Skeletal muscle satellite cell (primary cell): ENCODE measurements at regions not wholly inside any gene's neighbourhood (a gene's known extent, or its start where the extent isn't known, plus 50 kb on each side); places are given as distances from the start of the nearest gene placed in this dataset.

Experiments
- H3K27me3 ChIP-seq: 2 replicates; pipeline ENCODE4 v1.7.0; 2013; ENCODE audit warnings: low read length; ENCODE audit not compliant: control insufficient read depth, insufficient read depth
- H3K36me3 ChIP-seq: 2 replicates; pipeline ENCODE4 v1.7.0; 2013; ENCODE audit warnings: mild to moderate bottlenecking, control low read depth, low read length; ENCODE audit not compliant: insufficient read depth
- H3K4me1 ChIP-seq: 2 replicates; pipeline ENCODE4 v1.7.0; 2013; ENCODE audit warnings: low read length; ENCODE audit not compliant: control insufficient read depth, insufficient read depth
- H3K4me2 ChIP-seq: 2 replicates; pipeline ENCODE4 v1.7.0; 2013; ENCODE audit warnings: mild to moderate bottlenecking, low read length
- H3K4me3 ChIP-seq: 2 replicates; pipeline ENCODE4 v1.7.0; 2013; ENCODE audit warnings: low read length
- H3K9ac ChIP-seq: 2 replicates; pipeline ENCODE4 v1.7.0; 2013; ENCODE audit warnings: mild to moderate bottlenecking, low read depth, low read length, moderate library complexity
- H3K9me3 ChIP-seq: replicated peaks from 2 replicates; pipeline ENCODE4 v1.7.0; 2013; ENCODE audit warnings: mild to moderate bottlenecking, control low read depth, low read length

DNA sequence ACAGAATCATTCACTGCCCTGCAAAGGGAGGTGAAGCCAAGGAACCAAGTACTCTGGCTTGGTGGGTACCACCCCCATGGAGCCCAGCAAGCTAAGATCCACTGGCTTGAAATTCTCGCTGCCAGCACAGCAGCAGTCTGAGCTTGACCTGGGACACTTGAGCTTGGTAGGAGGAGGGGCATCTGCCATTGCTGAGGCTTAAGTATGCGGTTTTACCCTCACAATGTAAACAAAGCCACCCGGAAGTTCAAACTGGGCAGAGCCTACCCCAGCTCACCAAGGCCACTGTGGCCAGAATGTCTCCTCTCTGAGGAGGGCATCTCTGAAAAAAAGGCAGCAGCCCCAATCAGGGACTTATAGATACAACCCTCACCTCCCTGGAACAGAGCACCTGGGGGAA is 1050.0 kb upstream of the GHITM start:
- Histone ChIP-seq H3K4me1 (no peaks in the 10 kb centered on the region), H3K4me2 (no peak overlapping the region), H3K27me3 (no peaks in the 10 kb centered on the region), H3K4me3 (no peak overlapping the region), H3K9ac (no peak overlapping the region), H3K36me3 (no peaks in the 10 kb centered on the region), H3K9me3 (peaks cover 3% of the 10 kb centered on the region)

DNA sequence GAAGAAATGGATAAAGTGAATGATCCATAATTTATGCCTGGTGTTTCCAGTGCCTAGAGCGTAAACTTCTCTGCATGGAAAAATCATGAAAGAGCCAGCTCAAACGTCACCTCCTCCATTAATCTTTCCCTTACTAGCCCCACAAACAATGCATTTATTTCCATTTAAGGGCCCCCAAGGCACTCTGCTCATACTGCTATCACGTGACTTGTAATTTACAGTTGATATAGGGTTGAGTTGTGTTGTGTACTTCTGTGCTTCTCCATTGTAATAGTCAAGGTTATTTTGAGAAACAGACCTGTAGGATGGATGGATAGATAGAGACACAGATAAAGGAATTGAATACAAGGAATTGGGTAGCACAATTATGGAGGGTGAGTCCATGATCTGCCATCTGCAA is 1034.7 kb upstream of the GHITM start:
- H3K4me1 ChIP-seq: no peaks in the 10 kb centered on the region
- H3K9me3 ChIP-seq: no peaks in the 10 kb centered on the region
- no peak overlapping the region for H3K4me3 ChIP-seq
- H3K4me2 ChIP-seq: no peak overlapping the region
- H3K27me3 ChIP-seq: no peaks in the 10 kb centered on the region
- no peaks in the 10 kb centered on the region for H3K36me3 ChIP-seq
- no peak overlapping the region for H3K9ac ChIP-seq

DNA sequence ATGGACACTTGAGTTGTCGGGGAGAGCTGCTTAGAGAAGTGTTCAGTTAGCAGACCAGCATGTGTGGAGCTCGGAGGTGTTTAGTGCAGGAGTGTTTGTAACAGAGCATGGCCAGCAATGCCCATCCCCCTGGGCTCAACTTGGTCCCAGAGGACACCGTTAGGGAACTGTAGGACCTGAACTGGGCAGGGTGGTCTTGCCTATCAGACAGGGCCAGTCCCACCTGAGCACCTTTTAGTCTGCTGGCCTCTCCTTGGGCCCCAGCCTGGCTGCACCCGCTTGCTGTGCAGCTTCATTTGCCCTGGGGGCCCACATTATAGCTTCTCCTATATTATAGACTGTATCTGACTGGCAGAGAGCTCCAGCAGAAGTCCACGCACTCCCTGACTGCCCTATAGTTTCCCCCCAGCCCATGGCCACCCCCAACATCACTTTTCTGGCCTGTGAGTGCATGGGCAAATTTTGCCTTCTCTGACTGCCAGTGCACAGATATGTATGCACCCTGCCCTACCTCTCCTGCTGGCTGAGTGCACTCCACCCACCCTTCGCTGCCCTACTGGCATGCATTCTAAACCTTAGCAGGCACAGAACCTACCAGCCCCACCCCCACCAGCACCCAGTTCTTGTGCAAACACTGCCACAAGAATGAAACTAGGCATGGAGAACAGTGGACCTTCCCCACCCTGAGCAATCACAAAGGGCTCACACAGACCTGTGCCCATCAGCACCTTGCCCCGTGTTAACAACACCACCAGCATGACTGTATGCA is 1030.6 kb upstream of the GHITM start:
- Histone ChIP-seq H3K27me3 (no peaks in the 10 kb centered on the region), H3K4me3 (no peak overlapping the region), H3K9ac (no peak overlapping the region), H3K36me3 (no peaks in the 10 kb centered on the region), H3K4me2 (no peak overlapping the region), H3K4me1 (no peaks in the 10 kb centered on the region), H3K9me3 (no peaks in the 10 kb centered on the region)

DNA sequence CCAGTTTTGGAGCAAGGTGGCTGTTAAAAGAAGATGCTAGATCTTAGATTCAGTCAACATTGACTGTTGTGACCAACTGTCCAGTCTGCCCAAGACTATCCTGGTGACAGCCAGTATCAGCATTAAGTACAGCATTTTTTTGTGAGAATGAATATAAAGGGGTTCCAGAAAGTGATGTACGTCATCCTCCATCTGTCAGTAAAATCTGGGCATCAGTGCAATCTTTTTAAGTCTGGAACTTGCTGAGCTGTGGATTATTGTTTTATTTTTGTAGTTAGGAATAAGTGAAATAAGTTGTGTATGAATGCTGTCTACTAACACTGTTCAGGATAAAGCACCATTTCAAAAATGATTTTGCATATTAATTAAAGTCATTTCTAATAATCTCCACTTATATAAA is 1020.0 kb upstream of the GHITM start:
- no peak overlapping the region for H3K4me3 ChIP-seq
- no peaks in the 10 kb centered on the region for H3K36me3 ChIP-seq
- H3K9me3 ChIP-seq: no peaks in the 10 kb centered on the region
- no peaks in the 10 kb centered on the region for H3K27me3 ChIP-seq
- H3K4me1 ChIP-seq: no peaks in the 10 kb centered on the region
- no peak overlapping the region for H3K9ac ChIP-seq
- no peak overlapping the region for H3K4me2 ChIP-seq

DNA sequence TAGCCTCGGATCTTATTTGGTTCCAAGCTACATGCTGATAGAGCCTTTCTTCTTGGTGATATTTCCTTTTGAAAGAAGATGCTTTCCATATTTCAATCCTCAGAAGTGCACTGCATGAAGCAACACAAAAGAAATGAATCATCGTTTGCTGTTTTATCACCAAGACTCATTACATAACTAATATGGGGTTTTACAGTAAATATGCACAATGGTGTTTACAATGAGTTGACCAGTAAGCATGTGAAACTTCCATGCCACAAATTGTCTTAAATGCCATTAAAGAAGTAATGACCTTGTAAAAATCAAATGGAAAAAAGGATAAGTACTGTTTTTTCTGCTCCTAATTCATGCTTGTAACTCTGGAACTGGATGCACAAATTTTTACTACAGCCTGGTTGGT is 1017.0 kb upstream of the GHITM start:
- H3K4me2 ChIP-seq: no peak overlapping the region
- no peaks in the 10 kb centered on the region for H3K36me3 ChIP-seq
- no peaks in the 10 kb centered on the region for H3K27me3 ChIP-seq

DNA sequence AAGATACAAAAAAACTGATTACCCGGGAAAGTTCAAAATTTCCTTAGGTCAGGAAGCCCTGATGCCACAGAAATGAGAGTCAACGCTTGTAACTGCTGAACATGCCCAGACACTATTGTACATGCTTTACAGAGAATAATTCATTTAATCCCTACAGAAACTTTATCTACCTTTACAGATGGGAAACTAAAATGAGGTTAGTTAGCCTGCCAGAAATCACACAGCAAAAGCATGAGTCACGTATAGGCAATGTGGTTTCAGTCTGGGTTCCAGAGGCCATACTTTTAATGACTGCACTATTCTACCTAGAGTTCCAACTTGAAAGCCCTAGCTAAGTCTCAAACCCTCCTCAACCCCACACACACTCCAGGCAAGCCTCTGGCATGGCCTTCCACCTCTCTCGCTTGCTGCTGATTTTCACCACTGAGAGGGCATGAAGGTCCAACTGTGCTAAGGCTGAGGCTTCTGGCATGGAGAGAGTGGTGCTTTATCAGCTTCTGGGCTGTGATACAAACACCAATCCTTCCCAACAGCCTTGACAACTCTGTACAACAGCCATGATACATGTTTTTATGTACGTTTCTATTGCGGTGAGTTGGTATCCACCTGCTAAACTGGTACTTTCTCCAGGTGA is 1011.2 kb upstream of the GHITM start:
- no peaks in the 10 kb centered on the region for H3K27me3 ChIP-seq
- H3K4me1 ChIP-seq: no peaks in the 10 kb centered on the region
- H3K4me2 ChIP-seq: no peak overlapping the region
- no peak overlapping the region for H3K9ac ChIP-seq
- no peaks in the 10 kb centered on the region for H3K9me3 ChIP-seq
- no peak overlapping the region for H3K4me3 ChIP-seq
- H3K36me3 ChIP-seq: no peaks in the 10 kb centered on the region

More for the DNA sequence above, 1017.0 kb upstream of the GHITM start:
- Histone ChIP-seq H3K4me3 (no peak overlapping the region), H3K9ac (no peak overlapping the region), H3K4me1 (no peaks in the 10 kb centered on the region), H3K9me3 (no peaks in the 10 kb centered on the region)

DNA sequence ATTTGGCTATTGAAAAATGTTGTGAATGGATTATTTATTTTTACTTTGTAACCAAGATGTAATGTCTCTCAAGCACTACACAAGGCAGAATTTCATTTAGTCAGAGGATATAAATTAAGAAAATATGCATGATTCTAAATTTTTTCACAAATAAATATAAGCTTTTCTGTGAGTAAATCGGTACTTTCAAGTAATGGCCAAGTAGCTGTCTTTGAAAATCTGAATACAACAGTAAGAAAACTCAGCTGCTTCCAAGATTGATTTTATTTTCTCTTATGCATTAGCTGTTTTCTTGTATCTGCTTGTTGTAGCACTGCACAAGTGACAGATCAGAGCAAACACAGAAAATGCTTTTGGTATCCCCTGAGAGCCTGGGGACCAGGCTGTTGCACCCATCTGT is 998.5 kb upstream of the GHITM start:
- Histone ChIP-seq H3K9me3 (peaks cover 4% of the 10 kb centered on the region), H3K27me3 (no peaks in the 10 kb centered on the region), H3K9ac (no peak overlapping the region), H3K4me2 (no peak overlapping the region), H3K4me3 (no peak overlapping the region), H3K4me1 (no peaks in the 10 kb centered on the region), H3K36me3 (no peaks in the 10 kb centered on the region)

DNA sequence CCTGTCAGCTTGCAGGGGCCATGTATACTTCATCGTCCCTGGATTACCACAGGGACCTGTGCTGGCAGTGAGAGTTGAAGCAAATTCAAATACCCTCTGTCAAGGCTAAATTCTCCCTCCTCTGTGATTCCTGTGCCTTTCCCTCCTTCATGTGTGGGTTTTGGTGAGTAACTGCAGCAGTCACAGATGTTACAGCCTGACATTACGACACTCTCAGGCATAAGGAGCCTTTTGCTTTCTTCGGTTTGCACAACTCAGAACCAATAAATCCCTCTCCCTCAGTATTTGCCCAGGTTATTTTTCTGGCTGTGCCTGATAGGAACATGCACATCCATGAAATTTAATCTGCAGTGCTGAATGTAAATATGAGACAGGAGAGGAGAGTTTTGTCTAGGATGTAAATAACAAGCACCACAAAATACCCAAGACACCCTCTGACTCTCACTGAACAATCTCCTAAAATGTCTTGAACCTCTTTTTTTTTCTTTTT is 997.2 kb upstream of the GHITM start:
- Histone ChIP-seq H3K36me3 (no peaks in the 10 kb centered on the region), H3K9me3 (peaks cover 4% of the 10 kb centered on the region), H3K4me2 (no peak overlapping the region), H3K9ac (no peak overlapping the region), H3K4me3 (no peak overlapping the region), H3K27me3 (no peaks in the 10 kb centered on the region), H3K4me1 (no peaks in the 10 kb centered on the region)

DNA sequence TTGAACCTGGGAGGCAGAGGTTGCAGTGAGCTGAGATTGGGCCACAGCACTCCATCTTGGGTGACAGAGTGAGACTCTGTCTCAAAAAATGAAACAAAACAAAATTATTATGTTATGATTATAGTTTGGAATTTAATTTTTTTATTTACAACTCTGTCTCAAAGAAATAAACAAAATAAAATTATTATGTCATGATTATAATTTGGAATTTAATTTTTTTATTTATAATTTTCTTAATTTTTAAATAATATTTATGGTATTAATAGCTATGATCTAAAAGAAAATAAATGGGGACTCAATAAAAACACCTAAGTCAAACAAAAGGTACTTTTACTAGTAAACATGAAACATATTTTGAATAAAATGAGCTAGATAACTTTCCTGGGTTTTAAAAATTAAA is 994.8 kb upstream of the GHITM start:
- Histone ChIP-seq H3K36me3 (no peaks in the 10 kb centered on the region), H3K27me3 (no peaks in the 10 kb centered on the region), H3K4me2 (no peak overlapping the region), H3K9me3 (peaks cover 4% of the 10 kb centered on the region), H3K4me3 (no peak overlapping the region), H3K9ac (no peak overlapping the region), H3K4me1 (no peaks in the 10 kb centered on the region)

DNA sequence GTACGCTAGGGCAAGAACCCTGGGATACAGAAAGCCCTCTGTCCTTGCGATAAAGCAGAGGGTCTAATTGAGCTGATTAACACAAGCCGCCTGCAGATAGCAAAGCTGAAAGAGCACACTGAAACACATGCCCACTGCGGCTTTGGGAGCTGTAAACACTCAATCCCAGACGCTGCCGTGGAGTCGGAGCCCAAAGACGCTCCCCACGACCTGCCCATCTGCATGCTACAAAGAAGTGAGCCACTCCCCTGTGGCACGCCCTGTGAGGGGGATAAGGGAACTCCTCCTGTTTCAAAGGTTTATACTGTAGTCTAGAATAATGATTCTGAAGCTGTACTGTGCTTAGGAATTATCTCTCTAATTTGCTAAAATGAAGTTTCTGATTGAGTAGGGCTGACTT is 985.6 kb upstream of the GHITM start:
- Histone ChIP-seq H3K4me1 (no peaks in the 10 kb centered on the region), H3K4me3 (no peak overlapping the region), H3K9me3 (no peaks in the 10 kb centered on the region), H3K36me3 (no peaks in the 10 kb centered on the region), H3K9ac (no peak overlapping the region), H3K27me3 (no peaks in the 10 kb centered on the region), H3K4me2 (no peak overlapping the region)

DNA sequence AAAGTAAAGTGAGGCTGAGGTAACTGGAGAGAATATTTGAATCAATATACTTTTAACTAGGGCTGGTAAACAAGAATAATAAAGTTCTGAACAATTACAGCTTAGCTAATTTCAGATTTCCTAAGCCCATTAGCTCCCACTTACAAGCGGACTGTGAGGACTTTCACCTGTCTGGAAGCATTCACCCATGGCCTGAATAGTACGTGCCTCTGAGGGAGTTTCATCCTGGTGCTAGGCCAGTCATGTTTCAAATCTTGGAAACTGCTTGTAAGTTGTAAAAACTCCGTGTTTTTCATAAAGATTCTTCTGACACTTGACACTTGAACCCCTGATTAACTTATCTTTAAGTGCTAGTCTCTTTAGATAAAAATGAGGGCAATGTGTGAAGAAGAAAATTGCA is 975.2 kb upstream of the GHITM start:
- Histone ChIP-seq H3K9me3 (peaks cover 5% of the 10 kb centered on the region), H3K4me2 (no peak overlapping the region), H3K27me3 (no peaks in the 10 kb centered on the region), H3K4me1 (no peaks in the 10 kb centered on the region), H3K4me3 (no peak overlapping the region), H3K36me3 (no peaks in the 10 kb centered on the region), H3K9ac (no peak overlapping the region)

DNA sequence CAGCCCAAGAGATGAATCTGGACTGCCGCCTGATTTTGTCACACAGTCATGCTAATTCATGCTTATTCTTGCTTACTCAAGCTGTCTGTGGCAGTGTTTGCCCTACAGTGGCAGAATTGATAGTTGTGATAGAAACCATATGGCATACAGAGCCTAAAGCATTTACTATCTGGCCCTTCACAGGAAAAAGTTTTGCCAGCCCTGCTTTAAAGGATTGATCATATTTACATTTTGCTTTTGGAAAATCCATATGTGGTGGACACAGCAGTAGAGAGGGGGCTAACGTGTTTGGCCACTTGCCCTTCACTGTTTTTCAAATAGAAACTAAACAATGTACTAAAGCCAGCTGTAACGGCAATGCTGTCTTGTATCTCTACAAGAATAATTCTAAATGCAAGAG is 974.0 kb upstream of the GHITM start:
- Histone ChIP-seq H3K9ac (no peak overlapping the region), H3K36me3 (no peaks in the 10 kb centered on the region), H3K4me1 (no peaks in the 10 kb centered on the region), H3K27me3 (no peaks in the 10 kb centered on the region), H3K4me2 (no peak overlapping the region), H3K4me3 (no peak overlapping the region), H3K9me3 (peaks cover 5% of the 10 kb centered on the region)
